Activated T-helper 1 cell treated with anti-CD3 and anti-CD28 coated beads, Interleukin-2, amount 50 U/mL, for 16 hours (primary cell): ENCODE measurements at regions not wholly inside any gene's neighbourhood (a gene's known extent, or its start where the extent isn't known, plus 50 kb on each side); places are given as distances from the start of the nearest gene placed in this dataset.
"Not testable (repeated sequence)": the region's sequence is repeated elsewhere in the genome, so short reads cannot be mapped to it uniquely, and the experiment has no call there.

Experiments
- DNase-seq, 2 donors: peaks; one replicate each; pipeline ENCODE4 v3.0.0-alpha.2; 2020; ENCODE audit warnings: low read depth in 1 of 2, low spot score in 1 of 2

DNA sequence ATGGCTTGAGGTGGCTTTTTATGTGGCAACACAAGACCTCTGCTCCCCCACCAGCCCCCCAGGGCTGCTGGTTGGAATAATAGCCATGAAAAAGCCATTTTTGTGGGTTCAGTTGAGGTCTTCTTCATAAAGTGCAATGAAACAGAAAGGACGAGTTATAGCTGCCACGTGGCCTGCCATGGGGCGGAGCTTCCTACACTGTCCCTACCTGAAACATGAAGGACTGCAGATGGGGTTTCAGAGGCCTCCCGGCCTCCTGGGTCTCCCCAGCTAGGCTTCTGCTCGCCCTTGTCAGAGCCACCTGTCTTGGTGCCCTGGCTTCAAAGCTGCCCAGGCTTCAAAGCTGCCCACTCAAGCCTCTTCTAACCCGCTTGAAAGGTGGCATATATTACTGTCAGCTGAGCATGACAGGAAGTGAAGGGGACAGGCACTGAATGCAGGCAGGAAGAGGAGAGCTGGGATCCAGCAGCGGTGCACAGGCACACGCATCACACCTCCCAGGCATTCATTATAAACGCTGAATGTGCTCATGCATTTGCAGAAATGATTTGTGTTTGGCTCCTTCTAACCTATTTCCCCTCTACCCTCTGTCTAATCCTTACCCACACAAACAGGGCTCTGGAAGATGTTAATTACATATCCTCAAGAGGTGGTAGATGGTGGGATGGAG, 245.9 kb upstream of the PODXL start:
- DNase-seq, result no peak

DNA sequence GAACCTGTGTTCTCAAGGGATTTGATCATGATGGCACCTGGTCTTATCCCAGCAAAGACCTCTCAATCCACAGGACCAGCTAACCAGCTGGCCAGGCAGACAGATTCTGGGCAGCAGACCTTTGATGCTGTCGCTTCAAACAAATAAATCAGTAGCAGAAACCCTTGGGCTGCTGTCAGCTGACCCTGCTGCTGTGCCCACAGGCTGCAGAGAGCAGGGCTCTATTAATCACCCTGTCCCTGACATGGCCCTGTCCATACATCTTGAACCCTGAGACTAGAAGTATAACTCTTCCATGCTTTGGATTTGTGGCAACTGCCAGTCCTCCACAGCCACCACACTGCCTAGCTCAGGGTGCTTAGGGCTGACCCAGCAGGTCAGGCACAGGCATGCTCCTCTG, 244.1 kb upstream of the PODXL start:
- no peak for DNase-seq

DNA sequence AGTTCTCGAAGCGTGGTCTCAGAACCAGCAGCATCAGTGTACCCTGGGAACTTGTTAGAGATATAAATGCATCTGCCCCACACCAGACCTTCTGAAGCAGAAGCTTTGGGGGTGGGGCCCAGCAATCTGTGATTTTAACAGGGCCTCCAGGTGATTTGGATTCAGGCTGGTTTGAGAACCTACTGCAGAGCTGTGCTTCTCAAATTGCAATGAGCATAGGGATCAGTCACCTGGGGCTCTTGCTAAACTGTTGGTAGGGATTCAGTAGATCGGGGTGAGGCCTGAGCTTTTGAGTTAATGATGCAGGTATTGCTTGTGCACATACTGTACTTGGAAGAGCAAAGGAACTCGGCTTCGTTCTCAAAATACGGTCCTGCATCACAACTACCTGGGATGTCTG, 243.6 kb upstream of the PODXL start:
- DNase-seq, result no peak

DNA sequence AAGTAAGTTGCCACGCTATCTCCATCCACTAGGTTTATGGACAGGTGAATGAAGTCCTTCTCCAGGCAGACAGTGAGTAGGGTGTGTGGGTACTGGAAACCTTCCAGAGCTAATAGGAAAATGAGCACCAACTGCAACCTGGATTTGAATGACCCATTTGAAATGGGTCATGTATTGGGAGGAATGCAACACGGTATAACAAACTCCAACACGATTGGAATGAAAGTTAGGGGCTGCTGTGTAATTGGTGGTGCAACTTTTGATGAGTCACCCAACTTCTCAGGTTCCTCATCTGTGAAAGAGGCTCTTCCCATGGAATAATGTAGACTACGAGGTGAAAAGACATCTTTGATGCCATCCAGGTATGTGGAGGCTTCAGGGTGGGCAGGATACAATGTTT, 241.4 kb upstream of the PODXL start:
- DNase-seq, result no peak

DNA sequence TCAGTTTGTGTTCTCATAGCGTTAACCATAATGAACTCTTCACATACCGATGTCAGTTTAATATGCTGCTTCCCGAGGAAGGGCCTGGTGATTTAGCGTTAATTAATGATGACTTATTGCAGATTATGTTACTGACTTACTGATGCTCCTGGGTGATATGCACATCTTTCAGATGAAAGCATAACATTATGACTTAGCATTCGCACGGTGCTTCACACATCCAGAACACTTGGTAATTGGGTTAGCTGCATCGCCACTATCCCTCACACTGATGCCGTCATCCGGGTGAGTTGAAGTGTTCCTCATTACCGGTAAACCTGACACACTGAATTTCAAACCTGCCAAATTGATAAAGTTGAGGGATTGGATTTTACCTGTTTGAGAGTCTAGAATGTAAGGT, 239.0 kb upstream of the PODXL start:
- no peak for DNase-seq

DNA sequence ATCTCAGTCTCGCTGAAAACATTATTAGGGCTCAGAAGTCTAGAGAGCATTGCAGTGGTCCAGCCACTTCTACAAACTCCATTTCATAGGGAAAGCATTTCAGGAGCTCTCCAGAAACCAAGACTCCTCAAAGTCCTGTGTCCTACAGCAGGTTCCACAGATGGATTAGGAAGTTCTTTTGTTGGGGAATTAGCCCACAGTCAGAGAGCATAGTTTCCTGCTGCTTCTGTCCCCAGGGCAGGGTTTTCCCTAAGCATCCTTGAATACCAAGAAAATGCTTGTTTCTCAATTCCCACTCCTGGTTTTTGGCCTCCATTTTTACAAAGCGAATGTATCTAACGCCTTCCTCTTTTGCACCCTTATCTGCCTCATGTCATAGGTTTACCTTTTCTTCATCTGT, 235.9 kb upstream of the PODXL start:
- no peak for DNase-seq

DNA sequence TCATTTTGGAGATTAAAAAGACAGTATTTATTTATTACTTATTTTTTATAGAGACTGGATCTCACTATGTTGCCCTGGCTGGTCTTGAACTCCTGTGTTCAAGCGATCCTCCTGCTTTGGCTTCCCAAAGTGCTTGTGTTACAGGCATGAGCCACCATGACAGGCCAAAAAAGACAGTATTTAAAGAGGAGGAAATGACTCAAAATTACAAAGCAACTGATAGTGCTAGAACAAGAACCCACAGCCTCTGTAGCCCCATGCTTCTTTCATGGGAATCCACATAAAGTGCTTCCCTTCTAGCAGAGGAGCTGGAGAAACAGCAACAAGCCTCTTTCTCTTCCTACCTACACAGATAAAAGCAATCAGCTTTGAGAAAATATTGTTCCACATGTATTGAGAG, 230.7 kb upstream of the PODXL start:
- no peak for DNase-seq

DNA sequence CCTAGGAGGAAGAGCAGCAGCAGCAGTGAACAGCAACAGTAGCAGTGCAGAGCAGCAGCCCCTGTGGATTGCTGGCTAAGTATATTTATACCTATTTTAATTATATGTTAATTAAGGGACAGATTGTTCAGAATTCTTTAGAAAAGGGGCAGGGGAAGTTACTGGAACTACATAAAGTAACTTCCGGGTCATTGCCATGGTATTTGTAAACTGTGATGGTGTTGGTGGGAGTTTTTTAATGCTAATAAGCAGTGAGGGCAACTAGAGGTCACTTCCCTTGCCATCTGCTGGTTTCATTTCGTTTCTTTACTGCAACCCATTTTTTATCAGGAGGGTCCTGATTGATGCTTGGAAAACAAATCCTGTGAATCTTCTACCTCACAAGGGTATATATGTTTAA, 229.8 kb upstream of the PODXL start:
- DNase-seq, result no peak

DNA sequence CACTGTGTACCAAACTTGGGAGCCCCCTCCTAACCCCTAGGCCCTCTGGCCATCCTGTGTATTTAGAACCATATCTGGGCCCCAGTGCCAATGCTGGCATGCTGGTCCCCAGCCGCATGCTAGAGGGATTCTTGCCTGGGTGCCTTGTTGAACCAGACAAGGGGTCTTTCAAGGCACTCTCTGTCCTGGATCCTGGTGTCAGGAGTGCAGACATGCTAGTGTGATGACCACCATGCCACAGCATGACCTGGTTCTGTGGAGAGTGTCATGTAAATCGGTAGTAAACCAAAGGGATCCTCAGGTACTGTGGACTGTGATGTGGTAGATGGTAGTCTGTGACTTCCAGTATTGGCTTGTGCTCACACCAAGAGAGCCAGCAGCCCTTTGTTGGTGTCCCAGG, 222.2 kb upstream of the PODXL start:
- no peak for DNase-seq

DNA sequence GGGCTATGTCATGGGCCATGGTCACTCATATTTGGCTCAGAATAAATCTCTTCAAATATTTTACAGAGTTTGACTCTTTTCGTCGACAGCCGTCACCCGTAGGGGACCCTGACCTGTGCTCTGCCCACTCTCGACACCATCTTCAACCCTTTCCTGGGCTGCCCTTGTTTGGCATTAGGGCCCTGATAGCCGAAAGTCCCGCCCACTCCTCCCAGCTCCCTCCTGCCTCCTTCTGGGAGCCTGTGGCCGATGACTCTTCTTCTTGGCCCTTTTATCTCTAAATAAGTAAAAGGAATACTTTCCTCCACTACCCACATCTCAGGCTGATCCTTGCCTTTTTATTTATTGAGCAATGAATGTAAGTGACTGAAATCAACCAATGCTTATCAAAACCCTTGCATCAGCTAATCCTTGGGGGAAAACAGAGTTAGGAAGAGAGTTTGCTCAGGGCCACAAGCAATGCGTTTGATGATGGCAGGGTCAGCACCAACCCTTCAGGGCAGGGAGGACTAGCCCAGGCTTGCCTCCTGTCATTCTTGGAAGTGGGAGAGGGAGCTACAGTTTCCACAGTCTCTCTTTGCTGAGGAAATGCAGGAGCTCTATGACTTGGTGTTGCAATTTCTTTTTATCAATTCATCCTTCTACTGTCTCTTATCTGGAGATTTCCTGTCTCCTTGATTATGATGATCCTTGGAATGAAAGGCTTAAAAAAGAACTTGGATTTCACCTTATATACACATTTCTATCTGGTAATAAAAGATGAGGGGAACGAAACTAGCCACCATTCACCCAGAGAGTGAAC, 218.2 kb upstream of the PODXL start:
- DNase-seq, result no peak

DNA sequence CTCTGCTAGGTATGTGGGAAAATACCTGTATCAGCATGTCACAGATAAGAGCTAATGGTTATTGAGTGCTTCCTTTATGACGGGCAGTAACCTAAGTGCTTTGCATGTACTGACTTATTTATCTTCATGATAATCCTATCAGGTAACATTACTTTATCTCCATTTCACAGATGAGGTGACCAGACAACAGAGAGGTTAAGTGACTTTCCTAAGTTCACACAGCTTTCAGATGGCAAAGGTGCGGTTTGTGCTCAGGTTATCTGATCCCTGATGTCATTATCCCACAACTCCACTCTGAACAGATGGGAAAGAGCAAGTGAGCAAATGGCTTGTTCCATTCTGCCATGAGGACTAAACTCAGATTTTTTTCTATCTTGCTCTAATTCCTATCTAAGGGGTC, 217.0 kb upstream of the PODXL start:
- DNase-seq, result no peak

DNA sequence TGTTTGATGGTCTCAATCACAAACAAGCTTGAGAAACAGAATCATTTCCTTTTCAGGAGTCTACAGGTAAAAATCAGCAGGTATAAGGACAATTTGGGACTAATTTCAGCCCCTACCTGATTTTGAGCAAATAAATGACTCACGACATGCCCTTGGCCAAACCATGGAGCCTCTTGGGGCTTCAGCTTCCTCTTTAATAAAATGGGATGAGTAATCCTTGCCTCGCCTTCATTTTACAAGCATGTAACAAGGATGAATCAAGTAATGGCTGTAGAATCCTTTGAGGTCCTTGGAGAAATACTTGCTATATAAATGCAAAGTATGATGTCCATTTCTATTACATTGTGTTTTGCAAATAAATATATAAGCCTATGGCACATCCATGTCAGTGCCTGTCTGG, 212.8 kb upstream of the PODXL start:
- DNase-seq, result no peak

DNA sequence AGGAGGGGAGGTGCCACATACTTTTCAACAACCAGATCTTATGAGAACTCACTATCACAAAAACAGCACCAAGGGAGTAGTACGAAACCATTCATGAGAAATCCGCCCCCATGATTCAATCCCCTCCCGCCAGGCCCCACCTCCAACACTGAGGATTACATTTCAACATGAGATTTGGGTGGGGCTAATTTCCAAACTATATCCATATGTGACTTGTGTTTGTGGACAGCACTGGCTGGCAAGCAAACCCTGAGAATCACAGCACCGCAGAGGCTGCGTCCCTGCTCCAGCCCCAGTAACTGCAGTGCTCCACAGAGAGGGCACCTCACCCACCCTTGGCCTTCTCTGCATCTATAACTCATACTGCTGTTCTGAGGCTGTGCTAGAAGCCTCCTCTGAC, 211.2 kb upstream of the PODXL start:
- no peak for DNase-seq

DNA sequence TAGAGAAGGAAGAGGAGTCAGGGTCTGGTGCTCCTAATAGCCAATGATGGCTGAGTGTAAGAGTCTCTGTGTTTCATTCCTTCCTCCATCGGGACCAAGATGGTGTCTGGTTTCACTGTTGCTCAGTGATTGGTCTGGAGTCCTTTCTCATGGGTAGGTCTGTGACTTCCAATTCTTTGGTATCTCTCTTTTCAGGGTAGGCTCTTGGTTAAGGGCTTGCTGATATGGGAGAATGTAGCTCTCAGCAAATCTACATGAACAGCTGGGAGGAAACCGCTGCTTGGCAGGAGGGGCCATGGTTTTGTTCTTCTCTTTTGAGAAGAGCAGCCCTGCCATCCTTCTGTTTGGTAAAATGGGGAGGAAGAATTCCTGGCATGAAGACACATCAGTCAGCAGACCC, 209.1 kb upstream of the PODXL start:
- no peak for DNase-seq

DNA sequence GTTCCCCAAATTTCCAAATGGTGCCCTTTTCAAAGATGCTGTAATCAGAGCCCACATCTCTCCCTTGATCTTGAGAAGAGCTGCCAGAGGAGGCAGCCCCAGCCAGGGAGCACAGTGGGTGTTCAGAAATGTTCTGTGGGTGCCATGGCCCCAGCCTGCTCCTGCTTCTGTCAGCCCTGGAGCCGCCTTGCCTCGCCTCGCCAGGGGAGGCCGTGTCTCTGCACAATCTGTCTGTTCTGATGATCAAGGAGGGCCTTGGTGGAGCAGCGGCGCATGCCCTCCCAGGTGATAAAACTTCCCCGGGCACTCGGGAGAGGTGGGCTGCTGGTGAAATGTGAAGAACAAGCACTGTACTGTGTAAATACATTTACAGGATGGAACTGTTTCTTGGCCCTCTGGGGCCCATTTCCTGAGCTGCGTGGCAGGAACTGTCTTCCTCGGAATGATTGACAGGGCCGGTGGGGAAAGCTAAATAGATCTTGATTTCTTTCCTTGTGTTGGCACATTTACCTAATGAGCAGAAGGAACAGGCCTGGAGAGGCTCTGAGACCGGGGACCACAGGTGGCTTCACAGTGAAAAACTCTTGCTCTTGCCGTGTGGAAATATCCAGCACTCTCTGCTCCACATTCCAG, 207.8 kb upstream of the PODXL start:
- no peak for DNase-seq

DNA sequence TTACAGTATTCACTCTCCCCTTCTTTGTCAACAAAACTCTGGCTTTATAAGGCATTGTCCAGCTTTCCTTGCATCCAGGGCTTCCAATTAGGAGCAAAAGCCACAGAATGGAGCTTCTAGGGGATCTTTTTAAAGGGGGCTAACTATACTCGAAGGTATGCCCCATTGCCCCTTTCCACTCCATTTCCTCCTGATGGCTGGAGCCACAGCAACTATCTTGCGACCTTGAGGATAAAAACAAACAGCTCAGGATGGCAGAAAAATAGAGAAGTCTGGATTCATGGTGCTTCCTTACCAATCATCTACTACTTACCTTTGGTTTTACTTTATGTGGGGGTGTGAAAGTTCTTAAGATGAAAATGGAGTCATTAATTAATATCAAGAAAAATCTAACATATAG, 206.3 kb upstream of the PODXL start:
- DNase-seq, result no peak

DNA sequence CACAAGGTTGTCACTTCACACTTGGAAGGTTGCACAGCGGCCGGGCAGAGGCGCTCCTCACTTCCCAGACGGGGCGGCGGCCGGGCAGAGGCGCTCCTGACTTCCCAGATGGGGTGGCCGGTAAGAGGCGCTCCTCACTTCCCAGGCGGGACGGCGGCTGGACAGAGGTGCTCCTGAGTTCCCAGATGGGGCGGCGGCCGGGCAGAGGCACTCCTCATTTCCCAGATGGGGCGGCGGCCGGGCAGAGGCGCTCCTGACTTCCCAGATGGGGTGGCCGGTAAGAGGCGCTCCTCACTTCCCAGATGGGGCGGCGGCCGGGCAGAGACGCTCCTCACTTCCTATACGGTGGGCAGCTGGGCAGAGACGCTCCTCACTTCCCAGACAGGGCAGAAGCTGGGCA, 199.4 kb upstream of the PODXL start:
- DNase-seq, result not testable (repeated sequence)

DNA sequence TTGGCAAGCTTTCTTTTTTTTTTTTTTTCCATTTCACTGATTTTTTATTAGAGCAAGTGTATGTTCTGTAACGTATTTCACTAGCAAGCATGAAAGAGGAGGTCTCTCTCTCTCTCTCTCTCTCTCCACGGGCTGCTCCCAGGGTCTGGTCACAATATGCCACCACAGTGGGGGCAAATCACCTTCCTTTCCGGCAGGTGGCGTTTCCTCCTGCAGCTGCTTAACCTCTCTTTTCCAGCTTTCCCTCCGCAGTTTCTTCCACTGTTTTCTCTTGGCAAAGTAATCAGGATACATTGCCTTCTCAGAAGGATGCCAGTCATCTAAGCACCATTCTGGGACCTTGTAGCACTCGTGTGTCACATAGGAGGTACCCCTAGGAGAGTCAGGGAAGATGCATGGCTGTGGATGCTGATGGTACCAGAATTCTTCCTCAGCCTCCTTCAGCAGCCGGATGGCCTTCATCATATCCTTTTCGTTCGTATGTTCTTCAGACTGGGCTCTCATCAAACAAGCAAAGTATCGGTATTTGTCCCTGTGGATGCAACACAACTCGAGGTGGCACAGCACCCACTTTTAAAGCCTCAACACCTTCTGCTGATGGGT, 197.3 kb upstream of the PODXL start:
- no peak for DNase-seq

DNA sequence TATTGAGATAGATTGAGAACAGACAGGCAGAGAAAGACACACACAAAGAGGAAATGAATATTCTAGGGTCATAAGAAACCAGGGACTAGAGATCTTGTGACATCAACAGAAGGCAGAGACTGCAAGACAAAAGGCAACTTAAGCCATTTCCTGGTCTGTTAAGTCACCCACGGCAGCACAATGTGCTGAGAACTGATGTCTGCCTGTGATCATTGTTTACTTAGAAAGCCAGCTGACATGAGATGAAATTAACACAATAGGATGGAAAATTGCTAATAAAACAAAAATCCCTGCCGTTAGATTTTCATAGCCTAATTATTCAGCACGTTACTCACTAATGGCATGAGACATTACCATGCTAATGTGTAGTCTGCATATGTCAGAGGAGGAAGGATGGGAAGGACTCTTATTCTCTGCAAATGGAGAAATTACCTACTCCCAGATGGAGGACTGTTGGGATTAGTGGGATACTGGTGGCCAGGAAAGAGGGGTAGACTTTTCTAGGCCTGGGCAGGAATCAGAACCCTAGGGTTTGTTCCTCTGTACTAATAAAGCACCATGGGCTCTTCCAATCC, 191.3 kb upstream of the PODXL start:
- no peak for DNase-seq

DNA sequence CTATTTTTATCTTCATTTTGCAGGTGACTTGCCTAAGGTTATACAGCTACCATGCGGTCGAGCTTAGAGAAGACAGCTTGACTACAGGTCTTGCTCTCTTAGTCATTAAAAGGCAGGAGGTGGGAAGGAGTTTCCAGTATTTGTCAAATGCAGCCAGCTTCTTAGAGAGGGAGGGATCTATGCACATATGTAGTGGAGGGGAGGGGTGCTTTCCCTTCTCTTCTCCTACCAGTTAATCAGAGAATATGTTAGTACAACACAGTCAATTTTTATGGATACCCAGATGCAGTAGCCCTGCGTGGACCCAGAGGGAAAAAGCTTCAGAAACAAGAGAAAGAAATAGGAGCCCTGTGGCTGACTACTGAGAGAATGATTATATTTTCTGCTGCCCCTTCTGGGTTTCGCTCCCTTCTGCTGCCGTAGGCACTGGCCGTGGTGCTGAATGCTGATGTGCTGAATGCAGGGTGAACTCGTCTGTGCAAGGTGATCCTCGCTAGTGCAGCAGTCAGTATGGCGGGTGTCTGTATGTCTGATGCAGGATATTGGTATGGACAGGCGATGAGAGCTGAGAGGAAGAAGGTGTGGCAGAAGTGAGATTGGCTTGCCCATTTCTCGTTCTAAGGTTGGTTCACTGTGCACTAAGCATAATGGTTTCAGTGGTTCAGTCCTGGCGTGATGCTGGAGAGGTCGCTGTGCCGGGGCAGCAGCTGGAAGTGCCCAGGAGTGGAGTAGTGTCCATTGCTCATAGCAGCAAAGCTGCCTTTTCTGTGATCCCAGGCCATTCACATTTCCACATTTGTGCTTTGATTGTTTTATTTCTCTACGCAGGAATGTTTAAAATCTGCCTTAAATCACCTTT, 189.2 kb upstream of the PODXL start:
- DNase-seq, result no peak

DNA sequence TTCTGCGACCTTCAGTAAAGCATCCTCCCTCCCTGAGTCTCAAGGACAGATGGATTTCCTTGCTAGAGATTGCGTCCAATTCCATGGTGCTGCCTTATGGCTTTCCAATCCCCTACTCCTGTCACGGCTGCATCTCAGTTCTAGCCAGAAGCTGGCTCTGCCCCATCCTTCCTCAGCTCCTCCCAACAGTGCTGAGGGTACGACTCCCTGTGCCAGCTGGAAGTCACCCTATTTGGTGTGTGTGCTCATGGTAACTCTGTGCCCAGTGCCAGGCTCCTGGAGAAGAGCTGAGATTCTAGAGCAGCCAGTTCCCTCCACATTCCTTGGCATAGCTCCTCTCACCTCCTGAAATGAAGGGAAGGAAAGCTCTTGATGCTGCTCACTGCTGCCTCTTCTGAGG, 185.0 kb upstream of the PODXL start:
- DNase-seq, result no peak
